Mesendoderm (in vitro differentiated cells): ENCODE measurements at regions not wholly inside any gene's neighbourhood (a gene's known extent, or its start where the extent isn't known, plus 50 kb on each side); places are given as distances from the start of the nearest gene placed in this dataset.

Experiments used
- DNase-seq: peaks from one replicate; pipeline ENCODE4 v3.0.0; 2013
- H2AK5ac ChIP-seq: 2 replicates; pipeline ENCODE4 v1.6.1; 2013; ENCODE audit warnings: low read length, inconsistent platforms
- H2BK120ac ChIP-seq: 2 replicates; pipeline ENCODE4 v1.6.1; 2013; ENCODE audit warnings: low read depth, mild to moderate bottlenecking, low read length, moderate library complexity, mixed read lengths
- H2BK15ac ChIP-seq: replicated peaks from 2 replicates; pipeline ENCODE4 v1.6.1; 2013; ENCODE audit warnings: low read depth, mild to moderate bottlenecking, moderate library complexity
- H2BK5ac ChIP-seq: 2 replicates; pipeline ENCODE4 v1.6.1; 2013; ENCODE audit warnings: low read length, inconsistent platforms
- H3K18ac ChIP-seq: 2 replicates; pipeline ENCODE4 v1.6.1; 2013; ENCODE audit warnings: mild to moderate bottlenecking, low read length, mixed read lengths
- H3K23ac ChIP-seq: one replicate; pipeline ENCODE4 v1.6.1; 2013; ENCODE audit warnings: low read length
- H3K27ac ChIP-seq: 2 replicates; pipeline ENCODE4 v1.5.1; 2013; ENCODE audit warnings: low read depth, mild to moderate bottlenecking, inconsistent platforms, low read length, moderate library complexity
- H3K27me3 ChIP-seq: 2 replicates; pipeline ENCODE4 v1.6.1; 2013; ENCODE audit warnings: low read length, control low read depth, mild to moderate bottlenecking, inconsistent platforms; ENCODE audit not compliant: insufficient read depth, poor library complexity
- H3K36me3 ChIP-seq: 2 replicates; pipeline ENCODE4 v1.6.1; 2013; ENCODE audit warnings: low read length, inconsistent platforms; ENCODE audit not compliant: control insufficient read depth, insufficient read depth
- H3K4ac ChIP-seq: one replicate; pipeline ENCODE4 v1.6.1; 2013; ENCODE audit warnings: low read depth, mild to moderate bottlenecking, low read length, moderate library complexity
- H3K4me1 ChIP-seq: 2 replicates; pipeline ENCODE4 v1.6.1; 2013; ENCODE audit warnings: low read depth, low read length, inconsistent platforms; ENCODE audit not compliant: control insufficient read depth
- H3K4me2 ChIP-seq: 2 replicates; pipeline ENCODE4 v1.6.1; 2013; ENCODE audit warnings: low read length
- H3K4me3 ChIP-seq: 2 replicates; pipeline ENCODE4 v1.5.1; 2013; ENCODE audit warnings: mild to moderate bottlenecking, low read length
- H3K56ac ChIP-seq: one replicate; pipeline ENCODE4 v1.6.1; 2013; ENCODE audit warnings: low read length
- H3K79me1 ChIP-seq: 2 replicates; pipeline ENCODE4 v1.6.1; 2013; ENCODE audit warnings: low read length, inconsistent platforms
- H3K79me2 ChIP-seq: 2 replicates; pipeline ENCODE4 v1.6.1; 2013; ENCODE audit warnings: mild to moderate bottlenecking, low read length; ENCODE audit not compliant: control insufficient read depth, insufficient read depth
- H3K9ac ChIP-seq: 2 replicates; pipeline ENCODE4 v1.6.1; 2013; ENCODE audit warnings: low read length, inconsistent platforms
- H4K5ac ChIP-seq: one replicate; pipeline ENCODE4 v1.6.1; 2013; ENCODE audit warnings: low read length
- H4K8ac ChIP-seq: one replicate; pipeline ENCODE4 v1.6.1; 2013; ENCODE audit warnings: low read depth, mild to moderate bottlenecking, control low read depth, low read length, moderate library complexity
- WGBS: extraction: QIAGEN DNeasy Blood & Tissue Kit; methylation state at CpG from one replicate; pipeline ENCODE4 v1.1.7; 2013; ENCODE audit warnings: low lambda C conversion rate, missing lambda C conversion rate; ENCODE audit not compliant: insufficient coverage; ENCODE audit errors: extremely low coverage; 5-methylcytosine and 5-hydroxymethylcytosine counted together

GRCh38 chr21:19853709-19854575 lies 1144.3 kb upstream of the NCAM2 start:
- Histone ChIP-seq H3K4me3 (no peak overlapping the region), H2AK5ac (no peak overlapping the region)
- no CpG with 5 or more reads among the region's 22 CpGs for WGBS

DNA sequence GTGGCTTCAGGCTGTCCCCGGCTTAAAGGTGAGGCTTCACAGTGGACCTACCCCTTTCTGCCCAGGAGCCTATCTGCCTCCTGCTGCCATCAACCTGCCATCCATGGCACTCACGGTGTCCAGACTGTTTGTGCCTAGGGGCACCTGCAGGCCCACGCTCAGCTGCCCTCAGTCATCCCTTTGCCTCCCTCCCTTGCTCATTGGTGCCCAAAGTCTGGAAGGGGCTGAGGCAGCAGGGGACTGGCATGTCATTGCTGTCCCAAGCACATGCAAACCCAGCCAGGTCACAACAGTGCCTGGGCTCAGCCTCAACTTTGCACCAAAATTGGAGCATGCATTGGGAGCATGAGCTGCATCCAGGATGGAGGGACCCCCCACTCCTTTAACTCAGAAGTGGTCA lies 1142.7 kb upstream of the NCAM2 start:
- no peaks in the 10 kb centered on the region for H3K79me2 ChIP-seq
- no peaks in the 10 kb centered on the region for H3K4me1 ChIP-seq
- H2BK15ac ChIP-seq = no peak overlapping the region
- no peak overlapping the region for H3K4me2 ChIP-seq
- no peak for DNase-seq
- H3K4me3 ChIP-seq = no peak overlapping the region
- H4K5ac ChIP-seq = no peak overlapping the region
- H2BK5ac ChIP-seq = no peak overlapping the region
- no peak overlapping the region for H3K9ac ChIP-seq
- H3K79me1 ChIP-seq = no peaks in the 10 kb centered on the region
- H3K56ac ChIP-seq = no peak overlapping the region
- no peaks in the 10 kb centered on the region for H3K27me3 ChIP-seq
- no peak overlapping the region for H3K27ac ChIP-seq
- H3K18ac ChIP-seq = no peak overlapping the region
- no CpG with 5 or more reads among the region's 3 CpGs for WGBS
- no peak overlapping the region for H4K8ac ChIP-seq
- H3K36me3 ChIP-seq = no peaks in the 10 kb centered on the region
- no peak overlapping the region for H3K4ac ChIP-seq
- H2AK5ac ChIP-seq = no peak overlapping the region
- no peak overlapping the region for H3K23ac ChIP-seq
- no peak overlapping the region for H2BK120ac ChIP-seq

More at GRCh38 chr21:19853709-19854575, 1144.3 kb upstream of the NCAM2 start:
- H3K18ac ChIP-seq = no peak overlapping the region
- H3K79me2 ChIP-seq = no peaks in the 10 kb centered on the region
- no peaks in the 10 kb centered on the region for H3K4me1 ChIP-seq
- H3K4ac ChIP-seq = no peak overlapping the region
- H3K9ac ChIP-seq = no peak overlapping the region
- no peak overlapping the region for H4K5ac ChIP-seq
- H3K4me2 ChIP-seq = no peak overlapping the region
- H3K27ac ChIP-seq = no peak overlapping the region
- H2BK5ac ChIP-seq = no peak overlapping the region
- H3K79me1 ChIP-seq = no peaks in the 10 kb centered on the region
- H3K56ac ChIP-seq = no peak overlapping the region
- H3K23ac ChIP-seq = no peak overlapping the region
- no peak overlapping the region for H2BK15ac ChIP-seq
- no peak overlapping the region for H4K8ac ChIP-seq
- H3K27me3 ChIP-seq = no peaks in the 10 kb centered on the region
- H2BK120ac ChIP-seq = no peak overlapping the region
- H3K36me3 ChIP-seq = no peaks in the 10 kb centered on the region
- no peak for DNase-seq

GRCh38 chr21:19864476-19864875 lies 1133.7 kb upstream of the NCAM2 start:
- Histone ChIP-seq H4K5ac (no peak overlapping the region), H3K4me3 (no peak overlapping the region), H3K79me1 (no peaks in the 10 kb centered on the region), H2BK15ac (no peak overlapping the region), H3K36me3 (no peaks in the 10 kb centered on the region), H2BK5ac (no peak overlapping the region), H4K8ac (no peak overlapping the region), H3K27me3 (no peaks in the 10 kb centered on the region), H3K4me1 (no peaks in the 10 kb centered on the region), H3K23ac (no peak overlapping the region), H3K56ac (no peak overlapping the region), H3K4me2 (no peak overlapping the region), H3K27ac (no peak overlapping the region), H3K79me2 (no peaks in the 10 kb centered on the region), H3K4ac (no peak overlapping the region), H3K9ac (no peak overlapping the region), H3K18ac (no peak overlapping the region), H2AK5ac (no peak overlapping the region), H2BK120ac (no peak overlapping the region)
- WGBS = no CpG with 5 or more reads among the region's 2 CpGs
- DNase-seq = no peak

DNA sequence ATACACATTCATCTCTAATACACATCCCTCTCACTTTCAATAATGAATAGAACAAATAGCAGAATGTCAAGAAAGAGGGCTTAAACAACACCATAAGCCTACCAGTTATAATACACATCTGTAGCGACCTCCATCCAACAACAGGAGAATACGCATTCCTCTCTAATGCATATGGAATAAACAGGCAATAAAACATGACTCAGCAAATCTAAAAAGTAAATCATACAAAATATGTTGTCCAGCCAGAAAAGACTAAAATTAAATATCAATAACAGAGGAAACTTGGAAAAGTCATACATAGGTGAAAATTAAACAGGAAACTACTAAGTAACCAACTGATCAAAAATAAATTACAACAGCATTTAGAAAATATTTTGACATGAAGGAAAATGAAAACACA lies 1127.5 kb upstream of the NCAM2 start:
- Histone ChIP-seq H2BK15ac (no peak overlapping the region), H3K4me2 (no peak overlapping the region), H2BK5ac (no peak overlapping the region), H3K56ac (no peak overlapping the region), H2BK120ac (no peak overlapping the region), H2AK5ac (no peak overlapping the region), H3K4ac (no peak overlapping the region), H3K27me3 (no peaks in the 10 kb centered on the region), H3K36me3 (no peaks in the 10 kb centered on the region), H3K27ac (no peak overlapping the region), H4K8ac (no peak overlapping the region), H3K4me1 (no peaks in the 10 kb centered on the region), H3K79me2 (no peaks in the 10 kb centered on the region), H3K23ac (no peak overlapping the region), H3K79me1 (no peaks in the 10 kb centered on the region), H3K18ac (no peak overlapping the region), H4K5ac (no peak overlapping the region), H3K9ac (no peak overlapping the region), H3K4me3 (no peak overlapping the region)
- no CpG with 5 or more reads among the region's 2 CpGs for WGBS
- DNase-seq = no peak

GRCh38 chr21:19874521-19874920 lies 1123.7 kb upstream of the NCAM2 start:
- H3K79me1 ChIP-seq = no peaks in the 10 kb centered on the region

DNA sequence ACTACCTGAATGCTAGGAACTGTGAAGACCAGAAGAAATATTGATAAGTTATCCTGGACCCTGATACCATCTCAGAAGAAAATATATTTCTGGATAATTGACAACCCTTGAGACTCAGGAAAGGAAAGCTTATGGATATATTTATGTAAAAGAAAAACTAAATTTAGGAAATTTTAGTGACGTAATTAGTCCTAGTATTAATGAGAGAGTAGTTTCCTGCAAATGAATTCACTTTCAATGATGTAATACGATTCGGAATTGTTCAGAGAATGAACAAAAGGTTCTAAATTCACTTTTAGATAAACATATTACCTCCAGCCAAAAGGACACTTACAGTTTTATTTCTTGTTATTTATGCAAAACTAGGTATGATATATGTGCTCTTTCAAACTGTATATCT lies 1120.1 kb upstream of the NCAM2 start:
- Histone ChIP-seq H3K23ac (no peak overlapping the region), H2BK120ac (no peak overlapping the region), H3K56ac (no peak overlapping the region), H3K4me3 (no peak overlapping the region), H3K27me3 (no peaks in the 10 kb centered on the region), H3K4ac (no peak overlapping the region), H2AK5ac (no peak overlapping the region), H3K79me2 (no peaks in the 10 kb centered on the region), H2BK5ac (no peak overlapping the region), H3K27ac (no peak overlapping the region), H3K9ac (no peak overlapping the region), H4K5ac (no peak overlapping the region), H2BK15ac (no peak overlapping the region), H3K79me1 (no peaks in the 10 kb centered on the region), H3K4me1 (no peaks in the 10 kb centered on the region), H3K18ac (no peak overlapping the region), H3K36me3 (no peaks in the 10 kb centered on the region), H4K8ac (no peak overlapping the region), H3K4me2 (no peak overlapping the region)
- 100% methylated on average over 1 of the region's 3 CpGs for WGBS
- DNase-seq = no peak

More at GRCh38 chr21:19874521-19874920, 1123.7 kb upstream of the NCAM2 start:
- Histone ChIP-seq H3K4me2 (no peak overlapping the region), H3K4ac (no peak overlapping the region), H2AK5ac (no peak overlapping the region), H3K36me3 (no peaks in the 10 kb centered on the region), H3K27ac (no peak overlapping the region), H3K4me1 (no peaks in the 10 kb centered on the region), H3K23ac (no peak overlapping the region), H3K18ac (no peak overlapping the region), H2BK120ac (no peak overlapping the region), H3K79me2 (no peaks in the 10 kb centered on the region), H2BK15ac (no peak overlapping the region), H4K8ac (no peak overlapping the region), H3K27me3 (no peaks in the 10 kb centered on the region), H2BK5ac (no peak overlapping the region), H4K5ac (no peak overlapping the region), H3K4me3 (no peak overlapping the region), H3K9ac (no peak overlapping the region), H3K56ac (no peak overlapping the region)
- no CpG with 5 or more reads among the region's 2 CpGs for WGBS
- no peak for DNase-seq
